ENCODE measurements at regions not wholly inside any gene's neighbourhood (a gene's known extent, or its start where the extent isn't known, plus 50 kb on each side); places are given as distances from the start of the nearest gene placed in this dataset.
"Not testable (repeated sequence)": the region's sequence is repeated elsewhere in the genome, so short reads cannot be mapped to it uniquely, and the experiment has no call there.

GRCh38 chr18:42473611-42474010 is 518.6 kb downstream of the PIK3C3 start:
- no peak for DNase-seq (ENCODE audit: low read depth in 2 of 2)

GRCh38 chr18:42474577-42474976 is 519.5 kb downstream of the PIK3C3 start:
- no peak for DNase-seq (ENCODE audit: low read depth in 2 of 2)

DNA sequence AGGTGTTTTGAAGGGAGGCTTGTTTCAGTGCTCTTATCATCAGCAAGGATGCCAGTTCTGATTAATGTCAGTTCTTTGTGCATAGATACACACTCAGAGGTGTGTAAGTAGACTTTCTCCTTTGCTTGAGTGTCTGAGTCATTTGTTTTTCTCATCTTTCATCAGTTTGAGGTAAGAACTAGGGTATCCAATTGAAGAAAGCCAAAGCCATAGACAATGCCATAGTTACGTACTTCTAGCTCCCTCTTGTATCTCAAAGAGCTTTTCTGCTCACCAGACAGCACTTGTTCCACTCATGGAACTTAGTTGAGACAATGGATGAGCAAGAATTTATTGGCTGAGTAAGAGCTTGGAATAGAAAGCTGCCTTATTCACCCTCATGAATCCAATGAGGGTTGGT is 520.1 kb downstream of the PIK3C3 start:
- DNase-seq (ENCODE audit: low read depth in 2 of 2), result no peak

GRCh38 chr18:42477267-42477666 is 522.2 kb downstream of the PIK3C3 start:
- DNase-seq (ENCODE audit: low read depth in 2 of 2), result no peak

- no peak for DNase-seq (ENCODE audit: low read depth in 2 of 2)
These were observed 525.4 kb downstream of the PIK3C3 start for GRCh38 chr18:42480441-42480840.

DNA sequence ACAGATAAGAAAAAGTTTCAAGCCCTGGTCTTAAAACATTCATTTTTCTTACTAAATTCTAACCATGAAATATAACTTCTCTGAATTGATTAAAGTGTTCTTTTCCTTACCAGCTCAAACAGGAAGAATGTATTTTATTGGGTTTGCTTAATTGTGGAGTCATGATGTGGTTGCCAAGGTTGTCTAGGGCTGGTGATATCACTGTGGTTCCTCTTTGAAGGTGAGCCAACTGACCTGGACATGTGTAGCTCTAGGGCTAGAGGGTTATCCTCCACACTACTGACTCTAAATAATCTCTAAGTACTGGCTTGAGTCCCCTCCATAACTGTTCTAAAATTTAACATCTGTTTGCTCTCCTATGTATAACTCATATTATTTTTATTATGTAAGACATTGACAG is 529.6 kb downstream of the PIK3C3 start:
- no peak for DNase-seq (ENCODE audit: low read depth in 2 of 2)

GRCh38 chr18:42486271-42486670 is 531.2 kb downstream of the PIK3C3 start:
- no peak for DNase-seq (ENCODE audit: low read depth in 2 of 2)

GRCh38 chr18:42508683-42509296 is 553.8 kb downstream of the PIK3C3 start:
- no peak for DNase-seq (ENCODE audit: low read depth in 2 of 2)

GRCh38 chr18:42509750-42510415 is 554.8 kb downstream of the PIK3C3 start:
- no peak for DNase-seq (ENCODE audit: low read depth in 2 of 2)

DNA sequence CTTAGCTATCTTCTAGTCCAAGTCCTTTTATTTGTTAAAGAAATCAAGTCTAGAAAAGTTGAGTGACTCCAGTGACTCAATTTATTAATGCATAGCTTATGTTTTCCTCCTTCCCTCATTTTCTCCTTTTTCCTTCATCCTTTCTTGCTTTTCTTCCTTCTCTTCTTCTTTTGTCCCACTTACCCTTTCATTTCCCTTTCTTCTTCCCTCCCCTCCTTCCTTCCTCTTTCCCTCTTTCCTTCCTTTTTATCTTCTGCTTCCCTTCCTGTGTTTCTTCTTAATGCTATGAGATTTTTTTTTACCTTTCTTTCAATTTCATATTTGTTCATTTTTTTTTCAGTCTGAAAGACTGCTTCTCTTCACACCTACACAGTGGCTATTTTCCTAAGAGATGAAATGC is 555.5 kb downstream of the PIK3C3 start:
- no peak for DNase-seq (ENCODE audit: low read depth in 2 of 2)

GRCh38 chr18:42513441-42513840 is 558.4 kb downstream of the PIK3C3 start:
- no peak for DNase-seq (ENCODE audit: low read depth in 2 of 2)

GRCh38 chr18:42514512-42514911 is 559.5 kb downstream of the PIK3C3 start:
- no peak for DNase-seq (ENCODE audit: low read depth in 2 of 2)

DNA sequence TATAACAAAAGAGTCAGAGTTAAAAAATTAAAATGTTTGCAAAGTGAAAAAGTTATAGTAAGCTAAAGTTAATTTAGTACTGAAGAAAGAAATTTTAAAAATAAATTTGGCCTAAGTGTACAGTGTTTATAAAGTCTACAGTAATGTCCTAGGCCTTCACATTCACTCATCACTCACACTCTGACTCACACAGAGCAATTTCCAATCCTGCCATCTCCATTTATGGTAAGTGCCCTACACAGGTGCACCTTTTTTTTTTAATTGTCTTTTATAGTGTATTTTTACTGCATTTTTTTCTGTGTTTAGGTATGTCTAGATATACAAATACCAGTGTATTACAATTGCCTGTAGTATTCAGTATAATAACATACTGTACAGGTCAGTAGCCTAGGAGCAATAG is 562.9 kb downstream of the PIK3C3 start:
- no peak for DNase-seq (ENCODE audit: low read depth in 2 of 2)

DNA sequence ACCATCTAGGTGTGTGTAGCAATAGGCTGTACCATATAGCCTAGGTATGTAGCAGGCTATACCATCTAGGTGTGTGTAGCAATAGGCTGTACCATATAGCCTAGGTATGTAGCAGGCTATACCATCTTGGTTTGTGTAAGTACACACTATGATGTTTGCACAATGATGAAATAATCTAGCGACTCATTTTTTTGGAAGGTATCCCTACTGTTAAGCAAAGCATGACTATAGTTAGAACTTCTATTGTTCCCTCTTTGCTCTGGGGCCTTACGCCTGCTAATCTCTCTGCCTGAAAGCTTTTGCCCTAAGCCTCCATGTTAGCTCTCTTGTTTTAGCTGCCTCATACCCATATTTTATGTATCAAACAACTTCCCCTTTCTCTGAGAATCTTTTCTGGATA is 563.3 kb downstream of the PIK3C3 start:
- not testable (repeated sequence) for DNase-seq (ENCODE audit: low read depth in 2 of 2)

- no peak for DNase-seq (ENCODE audit: low read depth in 2 of 2)
These were observed 565.1 kb downstream of the PIK3C3 start for GRCh38 chr18:42520138-42520537.

- no peak for DNase-seq (ENCODE audit: low read depth in 2 of 2)
These were observed 570.9 kb downstream of the PIK3C3 start for GRCh38 chr18:42525905-42526304.

DNA sequence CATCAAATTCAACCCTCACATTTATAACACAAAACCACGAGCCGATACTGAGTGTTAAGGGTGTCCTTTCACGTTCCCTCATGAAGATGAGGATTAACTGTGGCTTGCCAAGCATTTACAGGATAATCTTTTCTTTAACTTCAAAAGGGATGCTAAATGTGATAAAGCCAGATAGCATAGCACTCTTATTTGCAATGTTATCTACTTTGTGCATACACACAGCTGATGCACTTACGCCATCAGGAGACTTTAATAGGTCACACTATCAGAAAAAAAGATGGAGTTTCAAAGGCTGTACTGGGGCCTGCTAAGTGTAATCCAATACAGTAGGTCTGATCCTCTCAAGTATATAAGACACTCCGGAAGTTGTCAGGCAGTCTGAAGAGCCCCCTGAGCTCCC is 572.7 kb downstream of the PIK3C3 start:
- DNase-seq (ENCODE audit: low read depth in 2 of 2), result no peak

DNA sequence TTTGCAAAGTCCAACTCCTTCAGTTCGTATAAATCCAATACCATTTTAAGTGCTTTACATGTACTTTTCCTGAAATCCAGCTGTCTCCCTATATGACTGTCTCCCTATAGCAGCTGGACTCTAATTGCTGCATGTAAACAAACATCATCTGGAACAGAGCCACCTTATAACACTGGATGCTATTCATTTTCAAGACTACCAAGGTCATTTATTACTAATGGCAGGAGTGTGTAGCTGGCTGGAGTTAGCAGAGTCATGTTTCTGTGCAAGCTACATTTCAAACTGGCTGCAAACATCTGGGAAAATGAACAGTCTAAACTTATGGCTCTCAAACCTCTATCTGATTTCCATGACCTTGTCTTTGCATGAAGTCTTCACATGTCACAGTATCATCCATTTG is 575.2 kb downstream of the PIK3C3 start:
- no peak for DNase-seq (ENCODE audit: low read depth in 2 of 2)

DNA sequence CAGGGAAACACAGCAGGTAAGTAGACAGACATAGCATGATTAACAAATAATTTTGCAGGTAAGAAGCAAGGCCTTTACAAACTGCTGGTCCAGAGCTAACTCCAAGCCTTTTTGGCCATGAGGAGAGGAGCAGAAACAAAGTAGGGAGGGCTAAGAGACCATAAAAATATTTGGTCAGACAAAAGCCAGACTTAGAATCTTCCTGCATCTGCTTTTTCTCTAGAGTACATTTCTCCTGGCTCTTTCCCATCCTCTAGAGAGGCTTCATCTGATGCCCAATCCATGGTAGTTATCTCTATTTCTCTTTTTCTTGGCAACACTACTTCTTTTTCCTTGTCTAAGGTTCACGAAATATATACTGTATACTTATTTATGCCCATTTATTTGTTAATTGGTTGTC is 577.1 kb downstream of the PIK3C3 start:
- DNase-seq (ENCODE audit: low read depth in 2 of 2), result no peak

- no peak for DNase-seq (ENCODE audit: low read depth in 2 of 2)
These were observed 578.1 kb downstream of the PIK3C3 start for GRCh38 chr18:42533009-42533575.

DNA sequence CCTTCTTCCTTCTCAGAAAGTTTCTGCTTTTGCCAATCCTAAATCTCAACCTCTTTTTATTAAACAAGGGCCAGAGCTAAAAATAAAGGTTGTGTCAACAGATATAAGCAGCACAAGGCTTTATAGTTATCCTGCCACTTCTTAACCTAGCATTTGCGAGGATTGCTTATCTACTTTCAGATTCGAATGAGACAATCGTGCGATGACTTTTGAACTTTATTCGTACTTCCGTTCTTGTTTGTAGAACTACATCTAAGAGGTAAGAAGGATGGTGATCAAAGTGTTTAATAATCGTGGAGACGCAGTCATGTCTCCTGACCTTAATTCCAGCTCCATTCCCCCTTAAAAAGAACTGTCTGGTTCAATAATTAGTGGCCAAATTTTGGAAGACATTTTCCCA is 578.6 kb downstream of the PIK3C3 start:
- DNase-seq (ENCODE audit: low read depth in 2 of 2), result no peak

DNA sequence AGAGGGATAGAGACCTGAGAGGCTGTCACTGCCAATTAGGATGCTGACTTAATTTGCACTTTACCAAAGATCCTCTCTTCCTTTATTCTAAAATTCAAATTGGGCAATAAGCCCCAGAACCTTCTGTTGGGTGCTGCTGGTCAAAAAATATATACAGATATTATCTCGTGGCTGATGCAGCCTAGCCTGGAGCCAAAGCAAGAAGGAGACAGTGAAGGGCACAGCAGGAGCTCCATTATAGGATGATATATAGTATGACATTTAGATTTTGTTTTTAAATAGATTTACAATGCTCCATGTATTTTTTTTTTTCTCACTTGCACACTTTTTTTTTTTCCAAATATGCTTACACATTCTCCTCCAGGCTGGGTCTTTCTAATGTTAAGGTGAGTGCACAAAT is 579.3 kb downstream of the PIK3C3 start:
- no peak for DNase-seq (ENCODE audit: low read depth in 2 of 2)

DNA sequence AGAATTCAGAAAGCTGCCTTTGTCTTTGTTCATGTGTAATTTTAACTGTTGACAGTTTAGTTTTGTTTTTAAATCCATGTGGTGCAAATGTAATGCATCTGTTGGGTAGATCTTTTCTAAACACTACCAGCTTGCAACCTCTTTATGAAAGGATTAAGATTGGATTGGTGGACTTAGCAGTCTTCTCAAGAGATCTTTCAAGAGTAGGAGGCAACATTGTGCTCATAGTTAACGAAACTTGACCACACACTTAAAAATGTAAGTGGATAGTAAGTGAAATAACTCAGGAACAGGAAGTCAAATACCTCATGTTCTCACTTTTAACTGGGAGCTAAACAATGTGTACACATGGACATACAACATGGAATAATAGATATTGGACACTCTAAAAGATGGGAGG is 579.0 kb downstream of the RIT2 start:
- DNase-seq (ENCODE audit: low read depth in 2 of 2), result no peak

GRCh38 chr18:42537291-42537690 is 578.2 kb downstream of the RIT2 start:
- no peak for DNase-seq (ENCODE audit: low read depth in 2 of 2)

Measured in stimulated activated CD8-positive, alpha-beta memory T cell treated with anti-CD3 and anti-CD28 coated beads, Interleukin-2, amount 100 ng/mL, for 1 hour (primary cell).